GM21723 (cell line): ENCODE measurements at regions not wholly inside any gene's neighbourhood (a gene's known extent, or its start where the extent isn't known, plus 50 kb on each side); places are given as distances from the start of the nearest gene placed in this dataset.

ENCODE experiments used
- ATAC-seq: cut with Tn5 transposase; IDR thresholded peaks from one replicate; pipeline ENCODE4 v1.9.1; 2021; ENCODE audit warnings: mild to moderate bottlenecking, moderate library complexity; ENCODE audit not compliant: unreplicated experiment

- ATAC-seq, result no peak
Measured at GRCh38 chr12:13451776-13452175, 255.2 kb downstream of the EMP1 start.

GRCh38 chr12:13450231-13451080, 253.9 kb downstream of the EMP1 start:
- no peak for ATAC-seq

- ATAC-seq, result no peak
Measured at GRCh38 chr12:13444076-13444475, 247.6 kb downstream of the EMP1 start.

- ATAC-seq, result no peak
Measured at GRCh38 chr12:13443498-13443897, 247.0 kb downstream of the EMP1 start.

- no peak for ATAC-seq
Measured at GRCh38 chr12:13443028-13443427, 246.5 kb downstream of the EMP1 start.

- no peak for ATAC-seq
Measured at GRCh38 chr12:13442457-13442856, 245.9 kb downstream of the EMP1 start.

- ATAC-seq, result no peak
Measured at GRCh38 chr12:13440844-13441243, 244.3 kb downstream of the EMP1 start.

- ATAC-seq, result no peak
Measured at GRCh38 chr12:13437541-13437940, 241.0 kb downstream of the EMP1 start.

- no peak for ATAC-seq
Measured at GRCh38 chr12:13436696-13437391, 240.3 kb downstream of the EMP1 start.

GRCh38 chr12:13436182-13436581, 239.7 kb downstream of the EMP1 start:
- ATAC-seq, result no peak

- ATAC-seq, result no peak
Measured at GRCh38 chr12:13435235-13435933, 238.9 kb downstream of the EMP1 start.

- no peak for ATAC-seq
Measured at GRCh38 chr12:13433768-13434167, 237.2 kb downstream of the EMP1 start.

GRCh38 chr12:13431041-13431440, 234.5 kb downstream of the EMP1 start:
- ATAC-seq, result no peak

GRCh38 chr12:13428538-13429265, 232.2 kb downstream of the EMP1 start:
- ATAC-seq, result no peak

GRCh38 chr12:13425766-13426165, 229.2 kb downstream of the EMP1 start:
- ATAC-seq, result no peak

- no peak for ATAC-seq
Measured at GRCh38 chr12:13422291-13422690, 225.8 kb downstream of the EMP1 start.

GRCh38 chr12:13417516-13417915, 221.0 kb downstream of the EMP1 start:
- no peak for ATAC-seq

GRCh38 chr12:13411287-13411686, 214.8 kb downstream of the EMP1 start:
- ATAC-seq, result no peak

GRCh38 chr12:13405961-13406703, 209.6 kb downstream of the EMP1 start:
- no peak for ATAC-seq
